OCI-LY7 (cell line): ENCODE measurements at regions not wholly inside any gene's neighbourhood (a gene's known extent, or its start where the extent isn't known, plus 50 kb on each side); places are given as distances from the start of the nearest gene placed in this dataset.

Experiments
- BruUV-seq: library from RNA; stranded (reverse); fragments of 400-500 nt; replicated peaks from 2 replicates; lab custom pipeline; 2021; lab: Mats Ljungman, UMichigan
- CTCF ChIA-PET: fragments of 300-600 bp; sonication (Branson Sonifier 250); formaldehyde crosslinking; loops from one replicate; lab custom pipeline; 2022; ENCODE audit warnings: antibody characterized with exemption; ENCODE audit not compliant: unreplicated experiment; lab: Charles Lee
- POLR2A ChIA-PET: fragments of 300-600 bp; sonication (Branson Sonifier 250); formaldehyde crosslinking; loops from one replicate; lab custom pipeline; 2022; ENCODE audit warnings: antibody characterized with exemption; lab: Charles Lee
- DNase-seq: peaks from one replicate; pipeline ENCODE4 v3.0.0-alpha.2; 2015; ENCODE audit warnings: low spot score
- H2AFZ ChIP-seq: fragments of 200-600 bp; sonication (generic), shearing (Covaris generic); 2 replicates; pipeline ENCODE4 v1.6.1; 2014; ENCODE audit warnings: mild to moderate bottlenecking, antibody characterized with exemption, low read length, moderate library complexity
- H3K27ac ChIP-seq: fragments of 200-600 bp; sonication (generic); 2 replicates; pipeline ENCODE4 v1.5.1; 2014; ENCODE audit warnings: mixed run types, low read depth, mild to moderate bottlenecking, moderate library complexity, low read length, inconsistent platforms; ENCODE audit not compliant: poor library complexity, severe bottlenecking
- H3K36me3 ChIP-seq: fragments of 200-600 bp; sonication (generic); 2 replicates; pipeline ENCODE4 v1.6.1; 2014; ENCODE audit warnings: mild to moderate bottlenecking, antibody characterized with exemption, low read length, moderate library complexity, mixed read lengths; ENCODE audit not compliant: insufficient read depth
- H3K4me1 ChIP-seq: fragments of 200-600 bp; sonication (generic); 2 replicates; pipeline ENCODE4 v1.5.1; 2014; ENCODE audit warnings: mild to moderate bottlenecking, low read length; ENCODE audit not compliant: insufficient read depth, poor library complexity, severe bottlenecking
- H3K4me2 ChIP-seq: fragments of 200-600 bp; sonication (generic); 2 replicates; pipeline ENCODE4 v1.6.1; 2014; ENCODE audit warnings: mild to moderate bottlenecking, low read length
- H3K4me3 ChIP-seq: fragments of 200-600 bp; sonication (generic); 2 replicates; pipeline ENCODE4 v1.5.1; 2014; ENCODE audit warnings: mild to moderate bottlenecking, low read depth, low read length; ENCODE audit not compliant: poor library complexity, severe bottlenecking
- H3K79me2 ChIP-seq: fragments of 200-600 bp; sonication (generic); 2 replicates; pipeline ENCODE4 v1.6.1; 2016; ENCODE audit warnings: low read depth, mild to moderate bottlenecking, low read length, moderate library complexity, mixed read lengths; ENCODE audit not compliant: insufficient read depth
- H3K9me2 ChIP-seq: fragments of 200-600 bp; sonication (generic); 2 replicates; pipeline ENCODE4 v1.6.1; 2016; ENCODE audit warnings: mild to moderate bottlenecking, low read length, mixed read lengths; ENCODE audit not compliant: insufficient read depth
- H3K9me3 ChIP-seq: fragments of 200-600 bp; sonication (generic); 2 replicates; pipeline ENCODE4 v1.6.1; 2014; ENCODE audit warnings: mild to moderate bottlenecking, mixed run types, low read length, mixed read lengths
- H4K20me1 ChIP-seq: fragments of 200-600 bp; sonication (generic); 2 replicates; pipeline ENCODE4 v1.6.1; 2014; ENCODE audit warnings: mild to moderate bottlenecking, antibody characterized with exemption, low read length, moderate library complexity, mixed read lengths; ENCODE audit not compliant: insufficient read depth
- EZH2phosphoT487 ChIP-seq: fragments of 200-600 bp; sonication (generic); IDR thresholded peaks from 2 replicates; pipeline ENCODE4 v1.6.1; 2018; ENCODE audit warnings: low read depth, borderline replicate concordance, mild to moderate bottlenecking, mixed run types, antibody characterized with exemption, low read length, moderate library complexity, mixed read lengths
- intact Hi-C: fragments of 100-400 bp; cut with micrococcal nuclease; formaldehyde crosslinking; loops from one replicate; pipeline ENCODE4 v1.10.0; 2022; ENCODE audit not compliant: unreplicated experiment
- TF ChIP-seq, protein P1 (sequence below): fragments of 200-600 bp; sonication (generic); conservative IDR thresholded peaks from 2 replicates; pipeline ENCODE4 v1.5.1; 2014; ENCODE audit warnings: mild to moderate bottlenecking, antibody characterized with exemption, low read length, moderate library complexity, mixed read lengths

DNA sequence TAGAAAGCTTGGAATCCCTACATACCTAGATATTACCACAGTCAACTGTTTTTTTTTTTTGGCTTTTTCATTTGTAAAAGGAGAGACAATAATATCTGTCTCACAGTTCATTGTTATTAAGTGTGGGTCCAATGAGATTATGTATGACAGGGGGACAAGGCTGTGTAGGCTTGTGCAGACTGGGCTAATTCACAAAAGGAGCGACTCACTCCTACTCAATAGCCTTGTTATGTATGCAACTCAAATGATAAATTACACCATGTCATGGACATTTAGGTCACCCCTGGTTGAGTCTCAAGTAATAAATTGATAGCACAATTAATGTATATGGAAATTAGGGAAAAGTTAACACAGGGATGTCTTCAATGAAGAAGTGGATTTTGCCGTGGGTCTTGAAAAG is 208.2 kb upstream of the MAP3K7 start:
- ChIA-PET CTCF (no interaction called here), POLR2A (no interaction called here)
- Histone ChIP-seq H2AFZ (no peak overlapping the region), H3K79me2 (no peaks in the 10 kb centered on the region), H3K9me3 (no peaks in the 10 kb centered on the region), H3K4me3 (no peak overlapping the region), H3K4me1 (no peaks in the 10 kb centered on the region), H3K4me2 (no peak overlapping the region), H3K36me3 (no peaks in the 10 kb centered on the region), H3K27ac (no peak overlapping the region), H3K9me2 (no peaks in the 10 kb centered on the region), H4K20me1 (no peaks in the 10 kb centered on the region)
- DNase-seq, result no peak
- TF ChIP-seq, protein P1, sequence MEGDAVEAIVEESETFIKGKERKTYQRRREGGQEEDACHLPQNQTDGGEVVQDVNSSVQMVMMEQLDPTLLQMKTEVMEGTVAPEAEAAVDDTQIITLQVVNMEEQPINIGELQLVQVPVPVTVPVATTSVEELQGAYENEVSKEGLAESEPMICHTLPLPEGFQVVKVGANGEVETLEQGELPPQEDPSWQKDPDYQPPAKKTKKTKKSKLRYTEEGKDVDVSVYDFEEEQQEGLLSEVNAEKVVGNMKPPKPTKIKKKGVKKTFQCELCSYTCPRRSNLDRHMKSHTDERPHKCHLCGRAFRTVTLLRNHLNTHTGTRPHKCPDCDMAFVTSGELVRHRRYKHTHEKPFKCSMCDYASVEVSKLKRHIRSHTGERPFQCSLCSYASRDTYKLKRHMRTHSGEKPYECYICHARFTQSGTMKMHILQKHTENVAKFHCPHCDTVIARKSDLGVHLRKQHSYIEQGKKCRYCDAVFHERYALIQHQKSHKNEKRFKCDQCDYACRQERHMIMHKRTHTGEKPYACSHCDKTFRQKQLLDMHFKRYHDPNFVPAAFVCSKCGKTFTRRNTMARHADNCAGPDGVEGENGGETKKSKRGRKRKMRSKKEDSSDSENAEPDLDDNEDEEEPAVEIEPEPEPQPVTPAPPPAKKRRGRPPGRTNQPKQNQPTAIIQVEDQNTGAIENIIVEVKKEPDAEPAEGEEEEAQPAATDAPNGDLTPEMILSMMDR, result no peak
- TF ChIP-seq EZH2phosphoT487, result no peak
- intact Hi-C loops, result no loop called here
- BruUV-seq, result no TSS peak

DNA sequence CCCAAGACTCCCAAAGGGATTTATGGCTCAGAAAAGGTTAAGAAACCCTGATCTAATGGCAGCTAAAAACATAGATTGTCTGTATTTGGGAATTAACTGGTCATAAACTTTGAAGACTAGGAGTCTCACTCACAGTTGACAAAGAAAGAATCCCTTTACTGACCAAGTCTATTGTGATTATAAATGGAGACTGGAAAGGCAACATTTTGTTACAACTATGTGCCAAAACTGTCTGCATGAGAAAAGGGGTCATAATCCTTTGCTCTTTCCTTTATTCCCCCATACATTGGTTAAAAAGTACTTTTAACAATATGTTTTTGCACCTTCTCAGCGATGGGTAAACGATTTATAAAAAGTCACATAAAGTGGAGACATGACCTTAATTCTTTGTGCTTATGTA is 206.9 kb upstream of the MAP3K7 start:
- POLR2A ChIA-PET, result no interaction called here
- Histone ChIP-seq H3K4me2 (no peak overlapping the region), H3K79me2 (no peaks in the 10 kb centered on the region), H2AFZ (no peak overlapping the region), H3K27ac (no peak overlapping the region), H3K36me3 (no peaks in the 10 kb centered on the region), H4K20me1 (no peaks in the 10 kb centered on the region), H3K4me3 (no peak overlapping the region), H3K9me2 (no peaks in the 10 kb centered on the region), H3K4me1 (no peaks in the 10 kb centered on the region), H3K9me3 (no peaks in the 10 kb centered on the region)
- TF ChIP-seq, protein P1, result no peak
- no peak for TF ChIP-seq EZH2phosphoT487
- DNase-seq, result no peak
- CTCF ChIA-PET, result no interaction called here
- intact Hi-C loops, result no loop called here
- no TSS peak for BruUV-seq

DNA sequence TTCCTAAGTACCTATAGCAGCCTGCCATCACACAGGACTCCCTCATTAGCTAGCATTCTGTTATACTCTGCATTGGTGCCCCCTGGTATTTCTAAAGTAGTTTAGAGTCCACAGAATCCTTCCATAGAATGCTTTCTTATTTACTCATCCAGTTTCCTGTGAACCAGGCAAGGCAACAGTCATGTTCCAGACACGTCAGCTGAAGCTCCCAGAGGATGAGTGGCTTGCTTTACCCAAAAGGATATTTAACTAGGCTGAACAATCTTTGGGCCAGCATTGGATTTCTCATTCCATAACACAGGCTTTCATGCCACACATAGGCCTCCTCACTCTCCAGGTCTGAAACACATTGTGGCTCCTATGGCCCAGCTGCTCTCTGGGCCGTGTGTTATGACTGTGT is 203.8 kb upstream of the MAP3K7 start:
- Histone ChIP-seq H3K9me2 (no peaks in the 10 kb centered on the region), H3K79me2 (no peaks in the 10 kb centered on the region), H4K20me1 (no peaks in the 10 kb centered on the region), H3K4me3 (no peak overlapping the region), H3K36me3 (no peaks in the 10 kb centered on the region), H3K9me3 (no peaks in the 10 kb centered on the region), H3K27ac (no peak overlapping the region), H3K4me2 (no peak overlapping the region), H3K4me1 (no peaks in the 10 kb centered on the region), H2AFZ (no peak overlapping the region)
- intact Hi-C loops, result no loop called here
- POLR2A ChIA-PET, result interaction anchor here (0.6 kb wide), 1 partner anchor 143 kb away, joined by 3 read pairs; no protein-coding TSS in a partner anchor
- no peak for DNase-seq
- CTCF ChIA-PET, result no interaction called here
- no TSS peak for BruUV-seq
- TF ChIP-seq, protein P1, result no peak
- TF ChIP-seq EZH2phosphoT487, result no peak
